ENCODE measurements at regions not wholly inside any gene's neighbourhood (a gene's known extent, or its start where the extent isn't known, plus 50 kb on each side); places are given as distances from the start of the nearest gene placed in this dataset.
"Not testable (repeated sequence)": the region's sequence is repeated elsewhere in the genome, so short reads cannot be mapped to it uniquely, and the experiment has no call there.

DNA sequence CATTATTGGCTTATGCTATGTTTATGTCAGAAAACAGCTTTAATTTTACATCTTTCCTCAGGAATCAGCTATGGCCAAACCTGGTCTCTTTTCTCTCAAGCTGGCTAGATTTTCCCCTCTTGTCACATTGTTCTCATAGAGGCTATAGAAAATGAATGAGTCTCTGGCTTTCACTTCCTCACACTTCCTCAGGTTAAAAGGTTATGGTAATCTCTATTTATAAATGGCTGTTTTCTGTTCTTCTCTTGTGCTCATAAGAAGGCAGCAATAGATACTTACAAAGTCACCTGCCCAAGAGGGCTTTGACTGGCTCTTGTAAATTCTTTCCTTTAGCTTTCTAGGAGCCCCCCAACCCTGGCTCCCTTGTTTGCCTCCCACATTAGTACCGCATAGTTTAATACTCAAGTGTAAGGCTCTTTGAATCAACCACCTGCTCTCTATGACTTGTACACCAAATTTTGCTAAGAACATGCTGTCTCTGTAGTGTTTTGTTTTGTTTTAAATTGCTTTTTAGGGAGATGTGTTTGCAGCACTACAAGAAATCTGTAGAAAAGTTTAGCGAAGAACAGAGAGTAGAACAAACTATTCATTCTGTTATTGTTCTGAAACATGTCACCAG is 897.4 kb upstream of the CITED2 start:
- no peak overlapping the region for H3K4me2 ChIP-seq (ENCODE audit: low read length)
- no peak overlapping the region for H3K27ac ChIP-seq (ENCODE audit: low read depth, low read length, poor library complexity, severe bottlenecking)
- H3K27me3 ChIP-seq (ENCODE audit: insufficient read depth, low read length), result no peaks in the 10 kb centered on the region
- H4K20me1 ChIP-seq (ENCODE audit: insufficient read depth, low read length), result no peaks in the 10 kb centered on the region
- no peak overlapping the region for H3K9ac ChIP-seq (ENCODE audit: low read length)
- no peak overlapping the region for H2AFZ ChIP-seq (ENCODE audit: low read length)
- no peak overlapping the region for H3K4me3 ChIP-seq (ENCODE audit: low read depth, low read length, poor library complexity, severe bottlenecking)
- no peak for TF ChIP-seq EZH2 (IDR thresholded peaks at IDR 0.05; ENCODE audit: borderline replicate concordance, low read length)
- TF ChIP-seq, protein P1, sequence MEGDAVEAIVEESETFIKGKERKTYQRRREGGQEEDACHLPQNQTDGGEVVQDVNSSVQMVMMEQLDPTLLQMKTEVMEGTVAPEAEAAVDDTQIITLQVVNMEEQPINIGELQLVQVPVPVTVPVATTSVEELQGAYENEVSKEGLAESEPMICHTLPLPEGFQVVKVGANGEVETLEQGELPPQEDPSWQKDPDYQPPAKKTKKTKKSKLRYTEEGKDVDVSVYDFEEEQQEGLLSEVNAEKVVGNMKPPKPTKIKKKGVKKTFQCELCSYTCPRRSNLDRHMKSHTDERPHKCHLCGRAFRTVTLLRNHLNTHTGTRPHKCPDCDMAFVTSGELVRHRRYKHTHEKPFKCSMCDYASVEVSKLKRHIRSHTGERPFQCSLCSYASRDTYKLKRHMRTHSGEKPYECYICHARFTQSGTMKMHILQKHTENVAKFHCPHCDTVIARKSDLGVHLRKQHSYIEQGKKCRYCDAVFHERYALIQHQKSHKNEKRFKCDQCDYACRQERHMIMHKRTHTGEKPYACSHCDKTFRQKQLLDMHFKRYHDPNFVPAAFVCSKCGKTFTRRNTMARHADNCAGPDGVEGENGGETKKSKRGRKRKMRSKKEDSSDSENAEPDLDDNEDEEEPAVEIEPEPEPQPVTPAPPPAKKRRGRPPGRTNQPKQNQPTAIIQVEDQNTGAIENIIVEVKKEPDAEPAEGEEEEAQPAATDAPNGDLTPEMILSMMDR (IDR thresholded peaks at IDR 0.05; ENCODE audit: low read length), result no peak
- H3K79me2 ChIP-seq (ENCODE audit: insufficient read depth, low read length), result no peaks in the 10 kb centered on the region
- no peaks in the 10 kb centered on the region for H3K4me1 ChIP-seq (ENCODE audit: insufficient read depth, low read length, severe bottlenecking)
- H3K9me2 ChIP-seq (ENCODE audit: low read depth, low read length), result no peaks in the 10 kb centered on the region
- no peaks in the 10 kb centered on the region for H3F3A ChIP-seq (ENCODE audit: insufficient read depth, low read length)
- H3K9me3 ChIP-seq (ENCODE audit: low read length), result no peaks in the 10 kb centered on the region
- no peaks in the 10 kb centered on the region for H3K36me3 ChIP-seq (ENCODE audit: insufficient read depth, low read length)

DNA sequence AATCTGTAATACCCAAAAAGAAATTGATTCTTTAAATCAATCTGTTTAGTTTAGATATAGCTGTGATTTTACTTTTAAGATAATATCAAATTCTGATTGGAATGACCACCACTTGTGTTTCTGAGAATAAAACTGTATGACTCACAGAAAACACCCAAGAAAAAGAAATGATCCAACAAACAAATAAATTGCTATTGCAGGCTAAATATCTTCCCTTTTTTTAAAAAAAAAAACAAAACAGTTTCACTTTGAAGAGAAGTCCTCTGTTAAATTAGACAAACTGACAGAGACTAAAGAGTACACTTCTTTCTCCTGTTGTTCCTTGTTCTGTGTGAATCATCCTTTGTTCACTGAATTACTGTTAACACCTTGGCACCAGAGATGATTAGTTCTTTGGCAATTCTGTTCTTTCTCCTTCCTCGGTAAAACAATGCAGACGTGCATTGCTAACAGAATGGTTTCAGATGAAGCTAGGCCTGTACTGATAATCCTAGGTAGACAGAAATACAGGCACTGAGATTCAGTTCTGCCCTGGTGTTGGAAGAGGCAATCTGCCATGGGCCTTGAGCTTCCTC is 895.2 kb upstream of the CITED2 start:
- Histone ChIP-seq H3K4me2 (ENCODE audit: low read length) (no peak overlapping the region), H3K9ac (ENCODE audit: low read length) (no peak overlapping the region), H3K4me3 (ENCODE audit: low read depth, low read length, poor library complexity, severe bottlenecking) (no peak overlapping the region), H4K20me1 (ENCODE audit: insufficient read depth, low read length) (no peaks in the 10 kb centered on the region), H3K79me2 (ENCODE audit: insufficient read depth, low read length) (no peaks in the 10 kb centered on the region), H3K27me3 (ENCODE audit: insufficient read depth, low read length) (no peaks in the 10 kb centered on the region), H3K27ac (ENCODE audit: low read depth, low read length, poor library complexity, severe bottlenecking) (no peak overlapping the region), H3K9me2 (ENCODE audit: low read depth, low read length) (no peaks in the 10 kb centered on the region), H3K4me1 (ENCODE audit: insufficient read depth, low read length, severe bottlenecking) (no peaks in the 10 kb centered on the region), H3K9me3 (ENCODE audit: low read length) (no peaks in the 10 kb centered on the region), H2AFZ (ENCODE audit: low read length) (no peak overlapping the region), H3K36me3 (ENCODE audit: insufficient read depth, low read length) (no peaks in the 10 kb centered on the region), H3F3A (ENCODE audit: insufficient read depth, low read length) (no peaks in the 10 kb centered on the region)
- TF ChIP-seq, protein P1 (IDR thresholded peaks at IDR 0.05; ENCODE audit: low read length), result no peak
- TF ChIP-seq EZH2 (IDR thresholded peaks at IDR 0.05; ENCODE audit: borderline replicate concordance, low read length), result no peak

DNA sequence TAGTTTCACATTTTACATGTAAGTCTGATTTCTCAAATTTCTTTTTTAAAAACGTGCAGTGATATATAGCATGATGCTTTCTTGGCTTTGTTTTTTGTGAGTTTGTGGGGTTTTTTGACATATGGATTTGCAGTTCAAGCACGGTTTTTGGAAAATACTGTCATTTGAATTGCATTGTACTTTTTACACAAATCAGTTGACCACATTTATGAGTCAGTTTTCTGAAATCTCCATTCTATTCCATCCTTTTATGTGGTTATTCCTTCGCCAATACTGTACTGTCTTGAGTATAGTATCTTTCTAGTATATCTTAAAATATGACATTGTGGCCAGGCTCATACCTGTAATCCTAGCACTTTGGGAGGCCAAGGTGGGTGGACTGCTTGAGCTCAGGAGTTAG is 890.0 kb upstream of the CITED2 start:
- no peaks in the 10 kb centered on the region for H3K36me3 ChIP-seq (ENCODE audit: insufficient read depth, low read length)
- H3K27ac ChIP-seq (ENCODE audit: low read depth, low read length, poor library complexity, severe bottlenecking), result no peak overlapping the region
- no peaks in the 10 kb centered on the region for H3K27me3 ChIP-seq (ENCODE audit: insufficient read depth, low read length)
- H2AFZ ChIP-seq (ENCODE audit: low read length), result no peak overlapping the region
- no peaks in the 10 kb centered on the region for H3K79me2 ChIP-seq (ENCODE audit: insufficient read depth, low read length)
- no peak overlapping the region for H3K9ac ChIP-seq (ENCODE audit: low read length)
- no peaks in the 10 kb centered on the region for H4K20me1 ChIP-seq (ENCODE audit: insufficient read depth, low read length)
- H3K4me1 ChIP-seq (ENCODE audit: insufficient read depth, low read length, severe bottlenecking), result no peaks in the 10 kb centered on the region
- no peak for TF ChIP-seq EZH2 (IDR thresholded peaks at IDR 0.05; ENCODE audit: borderline replicate concordance, low read length)
- TF ChIP-seq, protein P1 (IDR thresholded peaks at IDR 0.05; ENCODE audit: low read length), result no peak
- no peak overlapping the region for H3K4me2 ChIP-seq (ENCODE audit: low read length)
- H3K4me3 ChIP-seq (ENCODE audit: low read depth, low read length, poor library complexity, severe bottlenecking), result no peak overlapping the region
- no peaks in the 10 kb centered on the region for H3K9me3 ChIP-seq (ENCODE audit: low read length)
- H3K9me2 ChIP-seq (ENCODE audit: low read depth, low read length), result no peaks in the 10 kb centered on the region
- no peaks in the 10 kb centered on the region for H3F3A ChIP-seq (ENCODE audit: insufficient read depth, low read length)

DNA sequence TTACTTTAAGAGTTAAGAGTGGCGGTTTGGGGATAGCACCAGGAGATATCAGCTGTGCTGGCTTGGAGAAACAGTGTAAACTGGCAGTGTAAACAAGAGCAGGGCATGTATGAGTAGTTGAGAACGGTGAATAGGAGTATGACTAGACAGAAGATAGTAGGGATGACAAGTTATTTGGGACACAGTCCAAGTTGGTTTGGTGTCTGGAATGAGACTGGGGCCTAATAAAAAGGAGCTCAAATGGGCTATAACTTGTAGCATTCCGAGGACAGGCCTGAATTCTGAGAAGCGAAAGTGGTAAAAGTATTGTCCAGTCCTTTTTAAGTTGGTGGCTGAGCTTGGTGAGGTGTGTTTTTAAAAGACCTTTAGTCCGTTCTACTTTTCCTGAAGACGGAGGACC is 883.9 kb upstream of the CITED2 start:
- H3K9me3 ChIP-seq (ENCODE audit: low read length); H2AFZ ChIP-seq (ENCODE audit: low read length); H3K27me3 ChIP-seq (ENCODE audit: insufficient read depth, low read length); H3K36me3 ChIP-seq (ENCODE audit: insufficient read depth, low read length); H3K4me3 ChIP-seq (ENCODE audit: low read depth, low read length, poor library complexity, severe bottlenecking); H3K9me2 ChIP-seq (ENCODE audit: low read depth, low read length); H3K4me1 ChIP-seq (ENCODE audit: insufficient read depth, low read length, severe bottlenecking); H4K20me1 ChIP-seq (ENCODE audit: insufficient read depth, low read length); H3K79me2 ChIP-seq (ENCODE audit: insufficient read depth, low read length); H3K9ac ChIP-seq (ENCODE audit: low read length); H3K27ac ChIP-seq (ENCODE audit: low read depth, low read length, poor library complexity, severe bottlenecking); H3F3A ChIP-seq (ENCODE audit: insufficient read depth, low read length); H3K4me2 ChIP-seq (ENCODE audit: low read length): not testable (repeated sequence)
